Activated T-cell treated with anti-CD3 and anti-CD28 coated beads for 48 hours (primary cell): ENCODE measurements at regions not wholly inside any gene's neighbourhood (a gene's known extent, or its start where the extent isn't known, plus 50 kb on each side); places are given as distances from the start of the nearest gene placed in this dataset.
"Not testable (repeated sequence)": the region's sequence is repeated elsewhere in the genome, so short reads cannot be mapped to it uniquely, and the experiment has no call there.

Experiments used
- DNase-seq: peaks from one replicate; pipeline ENCODE4 v3.0.0-alpha.2; 2020; ENCODE audit warnings: low read depth

DNA sequence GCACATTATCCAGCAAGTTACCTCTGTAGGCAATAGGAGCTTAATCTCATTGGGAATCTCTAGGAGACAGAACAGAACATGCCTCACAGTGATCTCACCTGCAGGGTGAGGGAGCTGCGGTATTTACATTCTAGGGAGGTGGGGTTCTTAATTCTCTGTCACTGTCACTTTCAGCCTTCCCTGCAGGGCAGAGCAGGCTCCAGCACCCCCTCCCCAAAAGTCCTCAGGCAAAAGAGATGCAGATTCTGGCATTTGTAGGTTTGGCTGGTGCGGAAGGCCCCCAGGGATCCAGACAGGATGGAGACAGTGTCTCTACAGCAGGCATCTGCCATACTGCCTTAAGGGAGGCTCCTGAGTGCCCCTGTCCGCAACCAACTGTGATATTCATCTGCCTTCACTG is 166.4 kb upstream of the ATP6AP2 start:
- DNase-seq = no peak

DNA sequence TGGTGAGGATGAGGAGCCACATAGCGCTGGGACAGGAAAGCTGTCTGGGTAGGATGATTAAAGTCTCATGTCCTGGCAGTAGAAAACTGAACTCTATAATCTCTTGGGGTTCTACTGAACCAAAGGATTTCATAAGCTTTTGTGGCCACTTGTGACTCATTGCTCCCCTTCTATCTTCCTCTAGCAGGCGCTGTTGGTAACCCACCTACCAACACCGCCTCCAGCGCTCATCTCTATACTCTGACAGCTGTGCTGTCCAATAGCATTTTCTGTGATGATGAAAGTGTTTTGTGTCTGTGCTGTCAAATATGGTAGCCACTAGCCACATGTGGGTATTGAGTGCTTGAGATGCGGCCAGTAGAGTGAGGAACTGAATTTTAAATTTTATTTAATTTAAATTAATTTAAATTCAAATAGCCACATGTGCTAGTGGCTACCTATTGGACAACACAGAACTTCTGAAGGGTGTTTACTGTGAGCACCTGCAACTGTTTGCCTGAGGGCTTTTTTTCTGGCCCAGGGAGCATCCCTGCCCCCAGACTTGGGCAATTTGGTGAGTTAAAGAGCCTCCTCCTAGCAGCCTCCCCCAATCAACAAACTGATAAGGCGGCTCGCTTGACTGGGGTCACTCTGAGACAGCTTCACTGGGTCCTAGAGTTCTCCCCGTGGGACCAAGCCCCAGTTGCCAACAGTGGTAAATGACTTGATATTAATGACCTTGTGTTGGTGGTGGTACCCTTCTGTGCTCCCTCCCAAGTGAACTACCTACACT is 169.2 kb upstream of the ATP6AP2 start:
- no peak for DNase-seq

DNA sequence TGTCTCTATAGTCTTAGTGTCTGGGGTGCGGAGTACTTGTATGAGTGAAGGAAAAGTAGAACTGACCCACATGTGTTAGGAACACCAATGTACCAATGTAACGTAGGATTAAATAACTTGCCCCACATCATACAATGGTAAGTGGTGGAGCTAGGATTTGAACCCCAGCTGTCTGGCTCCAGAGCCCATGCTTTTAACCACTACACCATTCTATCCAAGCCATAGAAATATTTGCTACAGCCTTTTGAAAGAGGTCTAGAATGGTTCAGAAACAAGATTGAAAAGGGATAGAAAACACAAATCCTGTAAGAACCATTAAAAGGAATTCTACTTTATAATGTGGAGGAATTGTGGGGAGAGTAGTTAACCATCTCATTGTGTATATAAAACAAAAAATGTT is 169.9 kb upstream of the ATP6AP2 start:
- no peak for DNase-seq

DNA sequence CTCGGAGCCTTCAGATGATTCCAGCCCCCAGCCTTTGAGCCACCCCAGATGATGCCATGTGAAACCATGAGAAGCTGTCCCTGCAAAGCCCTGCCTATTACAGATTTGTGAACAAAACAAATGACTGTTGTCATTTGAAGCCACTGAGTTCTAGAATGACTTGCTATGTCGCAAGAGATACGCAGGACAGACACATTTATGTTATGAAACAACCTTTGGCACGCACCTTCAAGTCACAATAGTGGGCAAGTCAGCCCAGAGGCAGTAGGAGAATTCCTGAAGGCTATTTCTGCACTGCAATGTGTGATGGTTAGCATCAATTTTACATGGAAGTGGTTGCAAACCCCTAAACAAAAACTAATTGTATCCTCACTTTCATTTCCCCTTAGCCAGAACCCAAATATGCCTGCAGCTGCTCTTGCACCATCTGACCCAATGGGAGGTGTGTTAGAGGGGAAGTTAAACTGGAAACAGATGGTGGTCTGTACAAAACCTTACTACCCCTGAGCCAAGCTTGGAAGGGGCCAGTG is 174.4 kb upstream of the ATP6AP2 start:
- no peak for DNase-seq

DNA sequence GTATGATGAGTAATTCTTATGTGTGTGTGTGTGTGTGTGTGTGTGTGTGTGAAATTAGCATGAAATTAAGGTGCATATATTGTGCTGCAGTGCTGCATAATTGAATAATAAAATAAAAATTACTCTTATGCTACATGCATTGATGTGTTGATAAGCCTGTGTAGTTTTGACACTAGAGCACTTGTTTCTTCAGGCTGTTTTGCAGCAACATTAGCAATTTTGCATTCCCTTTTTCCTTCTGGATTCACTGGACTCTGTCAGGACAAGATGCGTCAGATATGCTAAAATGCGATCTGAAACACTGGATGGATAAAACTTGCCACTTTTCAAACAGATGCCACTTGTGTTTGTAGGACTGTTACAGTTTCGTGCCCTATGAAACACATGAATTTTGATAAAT is 175.4 kb upstream of the ATP6AP2 start:
- no peak for DNase-seq

DNA sequence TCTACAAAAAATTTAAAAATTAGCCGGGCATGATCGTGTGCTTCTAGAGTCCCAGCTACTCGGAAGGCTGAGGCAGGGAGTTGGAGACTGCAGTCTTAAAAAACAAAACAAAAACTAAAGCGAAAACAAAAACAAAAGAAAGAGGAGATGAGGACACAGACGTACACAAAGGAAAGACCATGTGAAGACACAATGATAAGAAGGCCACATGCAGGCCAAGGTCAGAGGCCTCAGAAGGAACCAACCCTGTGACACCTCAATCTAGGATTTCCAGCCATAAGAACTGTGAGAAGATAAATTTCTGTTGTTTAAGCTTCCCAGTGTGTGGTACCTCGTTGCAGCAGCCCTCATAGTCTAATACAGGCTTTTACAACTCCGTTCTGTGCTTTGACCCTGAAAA is 177.0 kb upstream of the ATP6AP2 start:
- no peak for DNase-seq

DNA sequence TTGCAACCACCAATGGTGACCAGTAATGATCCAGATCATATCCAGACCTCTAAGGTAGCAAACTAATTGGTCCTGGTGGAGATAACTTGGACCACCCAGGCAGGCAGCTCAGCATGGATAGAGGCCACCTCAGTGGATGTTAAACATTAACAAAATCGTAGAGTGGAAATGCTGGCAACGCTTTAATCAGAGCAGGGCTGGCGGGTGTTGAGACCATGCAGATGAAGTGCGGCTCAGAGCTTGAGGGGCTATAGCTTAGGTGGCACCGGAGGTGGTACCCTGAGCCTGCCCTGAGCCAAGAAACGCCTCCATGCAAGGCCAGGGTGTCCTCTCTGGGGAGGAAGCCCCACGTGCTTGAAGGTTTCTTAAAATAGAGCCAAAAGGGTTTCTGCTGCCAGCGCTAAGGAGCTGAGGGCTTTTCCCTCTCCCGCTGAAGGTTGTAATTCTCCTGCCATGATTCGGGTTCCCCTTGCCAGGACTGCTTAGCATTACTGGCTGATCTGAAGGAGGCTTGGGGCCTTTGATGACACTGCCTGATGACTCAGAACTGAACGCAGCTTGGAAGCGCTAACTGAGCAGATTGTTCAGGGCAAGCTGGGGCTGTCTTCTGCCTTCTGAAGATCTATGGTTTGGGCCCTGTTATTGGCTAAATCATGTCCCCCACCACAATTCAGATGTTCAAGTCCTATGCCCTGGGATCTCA is 177.8 kb upstream of the ATP6AP2 start:
- no peak for DNase-seq

DNA sequence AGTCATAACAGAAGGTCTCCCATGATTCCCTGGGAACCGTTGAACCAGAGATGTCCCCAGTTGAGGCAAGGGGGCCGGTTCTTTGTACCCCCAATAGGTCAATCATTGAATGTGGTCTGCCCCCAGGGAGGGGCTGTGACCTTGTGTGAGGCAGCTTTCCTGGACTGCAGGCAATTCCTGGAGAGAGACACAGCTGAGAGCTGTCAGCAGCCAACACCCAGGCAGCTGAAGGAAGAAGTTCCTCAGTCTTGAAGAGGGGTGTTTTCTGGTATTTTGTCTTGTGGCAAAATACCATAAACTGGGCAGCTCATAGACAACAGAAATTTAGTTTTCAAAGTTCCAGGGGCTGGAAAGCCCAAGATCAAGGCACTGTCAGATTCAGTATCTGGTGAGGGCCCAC is 185.7 kb upstream of the ATP6AP2 start:
- no peak for DNase-seq

DNA sequence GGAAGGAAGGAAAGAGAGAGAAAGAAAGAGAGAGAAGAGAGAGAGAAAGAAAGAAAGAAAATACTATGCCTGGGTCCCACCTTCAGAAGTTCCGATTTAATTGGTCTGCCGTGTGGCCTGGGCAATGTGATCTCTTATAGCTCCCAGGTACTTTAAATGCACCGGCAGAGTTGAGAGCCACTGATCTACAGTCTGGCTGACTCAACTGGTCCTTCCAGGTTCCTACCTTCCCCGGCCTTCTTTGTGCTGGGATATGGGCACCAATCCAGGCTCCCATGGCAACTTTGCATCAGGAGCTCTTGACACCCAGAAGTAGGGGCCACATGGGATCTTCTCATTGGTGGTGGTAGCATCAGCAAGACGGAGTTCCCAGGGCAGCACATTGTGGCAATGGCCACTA is 186.5 kb upstream of the ATP6AP2 start:
- DNase-seq = no peak

DNA sequence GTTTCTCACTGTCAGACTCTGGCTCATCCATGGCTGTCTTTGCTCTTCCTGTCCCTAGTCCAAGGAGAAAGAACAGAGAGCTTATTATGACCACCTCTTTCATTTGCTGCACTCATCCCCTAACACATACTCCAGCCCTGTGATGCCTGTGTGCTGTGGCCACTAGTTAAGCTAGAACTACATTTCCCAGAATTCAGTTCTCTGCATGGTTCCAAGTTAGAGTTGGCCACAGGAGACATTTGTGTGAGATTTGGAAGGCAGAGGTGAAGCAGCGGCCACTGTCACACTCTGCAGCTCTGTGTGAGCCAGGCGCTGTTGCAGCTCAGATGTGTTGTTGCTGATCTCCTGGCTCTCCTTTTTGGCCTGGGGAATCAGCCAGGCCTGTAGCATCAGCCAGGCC is 188.2 kb upstream of the ATP6AP2 start:
- no peak for DNase-seq

DNA sequence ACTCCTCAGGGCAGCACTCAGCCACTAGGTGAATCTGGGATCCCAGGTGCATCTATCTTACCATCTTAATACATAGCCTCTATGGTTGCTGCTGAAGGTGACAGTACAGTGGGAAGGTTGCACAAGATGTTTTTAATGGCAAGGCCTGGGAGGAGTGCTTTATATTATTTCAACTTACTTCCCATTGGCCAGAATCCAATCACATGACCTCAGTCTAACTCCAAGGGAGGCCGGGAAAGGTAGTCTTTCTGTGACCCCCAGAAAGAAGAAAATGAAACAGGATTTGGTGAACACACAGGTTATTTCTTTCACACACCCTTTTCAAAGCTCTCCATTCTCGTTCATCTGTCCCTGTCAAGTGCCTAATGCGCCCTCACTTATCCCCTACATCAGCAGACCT is 189.1 kb upstream of the ATP6AP2 start:
- DNase-seq = no peak

DNA sequence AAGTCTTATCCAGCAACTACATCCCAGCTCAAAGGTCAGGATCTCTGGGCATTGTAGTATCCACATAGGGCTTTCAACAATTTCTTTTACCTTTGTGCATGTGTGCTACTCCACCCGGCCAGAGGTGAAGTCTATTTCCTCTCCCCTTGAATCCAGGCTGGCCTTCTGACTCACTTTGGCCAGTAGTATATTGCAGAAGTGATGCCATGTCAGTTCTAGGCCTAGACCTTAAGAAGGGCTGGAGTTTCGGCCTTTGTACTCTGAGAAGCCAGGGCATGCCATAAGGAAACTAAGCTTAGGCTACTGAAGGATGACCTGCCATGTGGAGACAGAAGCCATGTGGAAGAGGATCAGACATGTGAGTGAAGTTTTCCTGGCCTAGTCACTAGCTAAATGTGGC is 191.2 kb upstream of the ATP6AP2 start:
- DNase-seq = no peak

DNA sequence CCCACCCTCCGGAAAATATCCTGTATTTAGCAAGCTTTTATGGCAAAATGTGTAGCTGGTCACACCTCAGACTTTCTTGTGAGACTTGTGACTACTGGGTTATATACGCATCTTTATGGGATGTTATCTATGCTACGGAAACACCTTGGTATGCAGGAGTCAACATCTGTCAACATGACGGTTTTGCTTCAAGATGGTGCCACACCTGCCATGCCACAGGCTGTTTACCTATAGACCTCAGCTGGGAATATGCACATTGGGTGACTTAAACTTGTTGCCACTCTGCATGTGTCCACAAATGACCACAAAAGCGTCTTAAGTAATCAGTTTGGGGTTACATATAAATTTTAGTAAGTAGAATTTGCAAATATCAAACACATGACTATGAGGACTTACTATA is 192.3 kb upstream of the ATP6AP2 start:
- no peak for DNase-seq

DNA sequence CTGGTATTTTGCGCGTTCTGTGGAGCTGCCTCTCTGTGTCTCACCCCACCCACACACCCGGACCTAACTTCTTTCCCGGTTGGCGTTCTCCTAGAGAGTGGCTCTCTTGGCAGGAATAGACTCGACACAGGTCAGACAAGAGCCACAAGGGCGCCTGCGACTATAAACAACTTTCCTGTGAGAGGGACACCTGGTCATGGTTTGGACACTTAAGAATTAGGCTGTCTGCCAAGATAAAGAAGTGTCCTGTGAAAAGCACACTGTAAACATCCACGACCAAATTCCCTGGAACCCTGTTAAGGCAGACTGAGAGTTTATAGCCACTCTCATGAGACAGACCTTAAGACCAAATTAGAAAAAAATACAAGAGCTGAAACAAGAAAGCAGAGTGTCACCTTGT is 192.9 kb upstream of the ATP6AP2 start:
- DNase-seq = not testable (repeated sequence)

DNA sequence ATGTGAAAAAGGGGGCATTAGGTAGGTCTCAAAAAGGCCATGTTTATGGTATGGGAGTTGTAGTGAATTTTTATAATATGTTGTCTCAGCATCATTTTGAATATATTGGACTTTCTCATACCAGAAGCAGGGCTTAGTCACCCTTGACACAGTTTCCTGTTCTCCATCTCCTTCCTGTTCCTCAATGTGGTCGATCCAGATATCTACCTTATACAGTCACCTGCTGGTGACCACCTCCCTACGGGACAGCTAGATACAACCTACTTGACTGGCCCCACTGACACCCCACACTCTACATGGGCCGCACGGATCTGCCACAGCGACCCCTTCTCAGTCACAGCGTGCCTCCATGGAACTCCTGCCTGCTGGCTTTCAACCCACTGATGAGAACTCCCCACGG is 193.5 kb upstream of the ATP6AP2 start:
- DNase-seq = not testable (repeated sequence)

DNA sequence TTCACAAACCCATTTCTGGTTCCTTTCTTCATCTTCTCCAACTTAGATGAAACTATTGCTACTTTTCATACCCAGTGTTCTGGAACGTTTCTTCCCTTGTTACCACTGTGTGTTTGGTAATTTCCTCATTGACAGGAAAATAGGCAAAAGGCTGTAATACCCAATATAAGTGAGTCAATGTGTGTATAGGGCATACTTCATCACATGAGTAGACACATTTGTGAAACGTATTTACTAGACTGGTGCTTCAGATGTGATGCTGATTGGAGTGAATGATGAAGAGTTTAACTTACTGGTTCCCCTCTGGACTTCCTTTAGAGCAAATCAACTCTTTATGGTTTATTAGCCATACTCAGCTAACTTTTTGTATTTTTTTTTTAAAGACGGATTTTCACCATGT is 195.1 kb upstream of the ATP6AP2 start:
- DNase-seq = no peak

DNA sequence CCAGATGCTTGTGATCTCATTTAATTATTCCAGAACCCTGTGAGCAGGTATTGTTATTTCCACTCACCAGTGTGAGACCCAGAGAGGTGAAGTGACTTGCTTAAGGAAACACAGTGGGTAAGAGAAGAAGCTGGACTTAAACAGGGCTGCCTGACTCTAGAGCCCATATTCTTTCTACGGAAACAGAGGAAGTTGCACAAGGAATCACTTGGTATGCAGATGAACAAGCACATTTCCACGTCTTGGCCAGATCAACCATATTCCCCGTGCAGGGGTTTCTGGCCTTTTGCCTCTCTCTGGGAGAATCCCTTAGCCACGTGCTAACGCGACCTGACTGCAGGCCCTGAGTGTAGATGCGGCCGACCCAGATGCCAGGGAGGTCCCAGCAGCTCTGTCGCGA is 195.5 kb upstream of the ATP6AP2 start:
- no peak for DNase-seq

DNA sequence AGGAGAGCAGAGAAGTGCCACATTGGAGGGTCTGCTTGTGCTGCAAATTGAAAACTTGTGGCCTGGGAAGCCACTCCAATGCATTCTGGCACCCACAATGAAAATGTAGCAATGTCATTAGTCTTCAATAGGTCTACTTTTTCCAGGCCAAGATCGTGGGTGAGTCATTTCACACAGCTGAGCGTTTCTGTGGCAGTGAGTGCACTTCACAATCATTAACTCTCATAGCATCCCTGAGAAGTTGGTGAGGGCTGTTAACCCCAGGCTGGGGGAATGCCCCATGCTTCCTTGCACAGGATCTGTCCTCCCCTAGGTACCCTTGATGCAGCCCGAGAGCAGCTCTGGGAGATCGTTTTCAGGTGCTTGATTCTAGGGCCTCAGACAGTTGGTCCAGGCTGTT is 196.8 kb upstream of the ATP6AP2 start:
- no peak for DNase-seq

DNA sequence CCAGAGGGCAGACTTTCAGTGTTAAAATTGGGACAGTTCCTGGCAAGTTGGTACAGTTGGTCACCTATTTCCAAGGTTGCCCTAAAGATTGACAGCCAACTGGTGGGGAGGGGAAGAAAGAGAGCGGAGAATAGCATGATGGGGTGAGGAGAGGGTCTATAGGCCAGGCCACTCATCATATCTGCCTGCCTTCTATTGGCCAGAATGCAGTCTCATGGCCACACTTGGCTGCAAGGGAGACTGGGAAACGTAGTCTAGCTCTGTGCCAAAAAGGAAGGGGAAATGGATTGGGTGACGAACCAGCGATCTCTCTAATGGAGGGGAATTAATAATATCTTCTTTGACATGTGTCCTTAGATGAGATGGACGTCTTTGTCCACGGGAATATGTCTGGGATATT is 197.4 kb upstream of the ATP6AP2 start:
- DNase-seq = no peak

DNA sequence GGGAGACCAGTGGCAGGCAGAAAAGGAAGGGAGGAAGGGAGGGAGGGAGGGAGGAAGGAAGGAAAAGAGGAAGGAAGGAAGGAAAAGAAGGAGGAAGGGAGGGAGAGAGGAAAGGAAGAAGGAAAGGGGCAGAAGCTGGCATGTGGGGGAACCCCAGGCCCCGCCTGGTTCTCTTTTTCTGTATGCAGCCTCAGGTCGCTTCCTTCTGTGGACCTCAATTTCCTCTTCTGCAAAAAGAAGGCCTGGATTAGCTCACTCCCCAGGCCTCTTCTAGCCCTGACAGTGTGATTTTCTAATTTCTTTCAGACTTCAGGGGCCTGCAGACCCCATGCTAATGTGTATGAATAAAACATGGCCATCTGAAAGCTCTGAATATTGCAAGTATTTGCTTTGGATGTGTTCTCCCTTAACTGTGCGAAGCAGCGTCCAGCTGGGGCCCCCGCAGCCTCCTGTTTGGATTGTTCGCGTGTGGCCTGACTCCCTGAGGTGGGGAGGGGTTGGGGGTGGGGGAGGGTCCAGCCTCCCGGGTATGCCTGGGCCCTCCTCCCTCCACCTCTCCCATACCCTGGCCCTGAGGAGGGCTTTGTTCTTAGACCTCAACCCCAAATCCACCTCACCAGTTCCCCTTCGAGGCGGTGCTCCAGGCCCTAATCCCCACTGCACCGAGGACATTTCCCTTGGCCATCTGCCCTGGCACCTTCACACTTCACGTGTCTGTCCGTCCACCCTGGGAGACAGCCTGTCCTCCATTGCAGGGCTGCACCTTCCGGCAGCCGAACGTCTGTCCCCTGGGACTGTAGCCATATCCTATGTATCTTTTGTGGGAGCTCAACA is 199.9 kb upstream of the ATP6AP2 start:
- no peak for DNase-seq

DNA sequence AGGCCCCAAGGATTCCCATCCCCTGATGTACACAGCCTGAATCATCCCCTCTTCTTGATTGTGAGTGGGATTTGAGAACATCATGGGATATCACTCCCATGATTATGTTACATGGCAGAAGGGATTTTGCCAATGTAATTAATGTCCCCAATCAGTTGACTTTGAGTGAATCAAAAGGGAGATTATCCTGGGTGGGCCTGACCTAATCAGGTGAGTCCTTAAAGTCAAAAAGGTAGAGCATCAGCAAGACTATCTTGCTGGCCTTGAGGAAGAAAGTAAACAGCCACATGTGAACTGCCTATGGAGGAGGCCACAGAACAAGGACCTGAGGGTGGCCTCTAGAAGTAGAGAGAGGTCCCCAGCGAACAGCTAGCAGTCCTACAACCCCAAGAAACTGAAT is 203.1 kb upstream of the ATP6AP2 start:
- DNase-seq = no peak

DNA sequence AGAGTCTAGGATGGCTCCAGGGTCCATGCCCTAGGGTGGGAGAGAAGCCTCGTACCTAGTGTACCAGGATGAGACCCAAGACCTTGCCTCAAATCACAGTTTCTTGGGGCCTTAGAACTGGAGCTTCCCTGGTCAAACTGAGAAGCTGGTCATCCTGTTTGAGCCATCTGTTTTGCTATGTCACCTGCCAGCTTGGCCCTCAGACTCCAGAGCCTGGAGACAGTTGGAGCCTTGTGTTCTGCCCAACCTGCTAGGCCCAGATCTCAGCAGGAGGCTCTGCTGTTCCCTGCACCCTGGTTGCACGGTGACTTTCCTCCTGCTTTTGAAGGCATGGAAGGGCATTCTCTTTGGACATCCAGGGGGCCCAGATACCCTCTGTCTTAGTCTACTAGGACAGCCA is 206.3 kb upstream of the ATP6AP2 start:
- no peak for DNase-seq

DNA sequence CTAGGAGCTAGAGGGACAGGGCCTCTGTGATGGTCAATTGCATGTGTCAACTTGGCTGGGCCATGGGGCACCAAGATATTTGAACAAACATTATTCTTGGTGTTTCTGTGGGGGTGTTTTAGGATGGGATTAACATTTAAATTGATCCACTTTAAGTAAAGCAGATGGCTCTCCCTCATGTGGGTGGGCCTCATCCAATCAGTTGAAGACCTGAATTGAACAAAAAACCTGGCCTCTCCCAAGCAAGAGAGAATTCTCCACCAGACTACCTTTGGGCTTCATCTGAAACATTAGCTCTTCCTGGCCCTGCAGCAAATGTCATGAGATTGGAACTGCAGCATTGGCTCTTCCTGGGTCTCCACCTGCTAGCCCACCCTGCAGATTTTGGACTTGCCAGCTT is 207.1 kb upstream of the ATP6AP2 start:
- DNase-seq = no peak
